GM12891 (cell line): ENCODE measurements at regions not wholly inside any gene's neighbourhood (a gene's known extent, or its start where the extent isn't known, plus 50 kb on each side); places are given as distances from the start of the nearest gene placed in this dataset.

Experiments
- DNase-seq: peaks from one replicate; pipeline ENCODE4 v3.0.0; 2011; ENCODE audit warnings: low spot score; ENCODE audit not compliant: insufficient read length
- FAIRE-seq: peaks from 2 replicates; lab custom pipeline; 2011; peaks lifted over from hg19 to GRCh38; lab: Jason Lieb, UNC
- PAX5 ChIP-seq: IDR thresholded peaks from 2 replicates; pipeline ENCODE4 v1.6.1; 2011; ENCODE audit warnings: low read length, moderate library complexity, mild to moderate bottlenecking; ENCODE audit not compliant: insufficient read depth, severe bottlenecking
- POLR2A ChIP-seq: IDR thresholded peaks from 2 replicates; pipeline ENCODE4 v1.6.1; 2011; ENCODE audit warnings: low read depth, low read length, control low read depth
- POLR2AphosphoS5 ChIP-seq: IDR thresholded peaks from 2 replicates; pipeline ENCODE4 v1.6.1; 2011; ENCODE audit warnings: low read depth, low read length, control low read depth
- POU2F2 ChIP-seq: IDR thresholded peaks from 2 replicates; pipeline ENCODE4 v1.6.1; 2011; ENCODE audit warnings: low read depth, mild to moderate bottlenecking, control low read depth, low read length, moderate library complexity
- SPI1 ChIP-seq: IDR thresholded peaks from 2 replicates; pipeline ENCODE4 v1.6.1; 2011; ENCODE audit warnings: low read depth, low read length, control low read depth
- TAF1 ChIP-seq: IDR thresholded peaks from 2 replicates; pipeline ENCODE4 v1.6.1; 2011; ENCODE audit warnings: low read depth, low read length, control low read depth

GRCh38 chr4:61068745-61069144 is 131.4 kb upstream of the ADGRL3 start:
- TF ChIP-seq TAF1, result no peak
- TF ChIP-seq PAX5, result no peak
- no peak for TF ChIP-seq POLR2A
- no peak for TF ChIP-seq SPI1
- no peak for TF ChIP-seq POU2F2
- no peak for TF ChIP-seq POLR2AphosphoS5
- FAIRE-seq, result no peak
- no peak for DNase-seq

- DNase-seq, result no peak
- peak; percentile 50; the same call in 1 of the 2 replicates for TF ChIP-seq SPI1
- TF ChIP-seq POLR2A, result no peak
- no peak for FAIRE-seq
Measured at GRCh38 chr4:61070269-61070668, 129.9 kb upstream of the ADGRL3 start.

GRCh38 chr4:61079427-61079826 is 120.7 kb upstream of the ADGRL3 start:
- FAIRE-seq, result no peak
- DNase-seq, result no peak
- TF ChIP-seq PAX5 (no peak), POLR2AphosphoS5 (no peak), TAF1 (no peak), SPI1 (no peak), POU2F2 (no peak), POLR2A (no peak)

GRCh38 chr4:61079976-61080375 is 120.2 kb upstream of the ADGRL3 start:
- DNase-seq, result no peak
- no peak for TF ChIP-seq TAF1
- no peak for TF ChIP-seq PAX5
- no peak for TF ChIP-seq POLR2A
- TF ChIP-seq POLR2AphosphoS5, result no peak
- no peak for TF ChIP-seq POU2F2
- TF ChIP-seq SPI1, result no peak
- FAIRE-seq, result no peak

GRCh38 chr4:61085534-61085933 is 114.6 kb upstream of the ADGRL3 start:
- no peak for FAIRE-seq

GRCh38 chr4:61086357-61086756 is 113.8 kb upstream of the ADGRL3 start:
- TF ChIP-seq PAX5 (no peak), POU2F2 (no peak), POLR2A (no peak), TAF1 (no peak), SPI1 (no peak), POLR2AphosphoS5 (no peak)
- no peak for DNase-seq
- FAIRE-seq, result no peak

More at GRCh38 chr4:61085534-61085933, 114.6 kb upstream of the ADGRL3 start:
- TF ChIP-seq POLR2AphosphoS5, result no peak
- no peak for TF ChIP-seq TAF1
- TF ChIP-seq POLR2A, result no peak
- no peak for DNase-seq

GRCh38 chr4:61086979-61087378 is 113.1 kb upstream of the ADGRL3 start:
- FAIRE-seq (no peak), DNase-seq (no peak)
- no peak for TF ChIP-seq POLR2AphosphoS5
- no peak for TF ChIP-seq POLR2A
- TF ChIP-seq PAX5, result no peak
- no peak for TF ChIP-seq SPI1
- TF ChIP-seq POU2F2, result no peak
- no peak for TF ChIP-seq TAF1

GRCh38 chr4:61094854-61095598 is 105.1 kb upstream of the ADGRL3 start:
- FAIRE-seq, result no peak

GRCh38 chr4:61128682-61129081 is 71.4 kb upstream of the ADGRL3 start:
- FAIRE-seq (no peak), DNase-seq (no peak)
- TF ChIP-seq POU2F2 (no peak), TAF1 (no peak), SPI1 (no peak), POLR2AphosphoS5 (no peak), PAX5 (no peak), POLR2A (no peak)

More at GRCh38 chr4:61094854-61095598, 105.1 kb upstream of the ADGRL3 start:
- DNase-seq, result no peak
- no peak for TF ChIP-seq PAX5
- TF ChIP-seq POLR2AphosphoS5, result no peak
- no peak for TF ChIP-seq TAF1
- no peak for TF ChIP-seq POLR2A
- TF ChIP-seq POU2F2, result no peak
- no peak for TF ChIP-seq SPI1

GRCh38 chr4:61129971-61130370 is 70.2 kb upstream of the ADGRL3 start:
- no peak for DNase-seq
- TF ChIP-seq SPI1, result no peak
- no peak for FAIRE-seq

- DNase-seq (no peak), FAIRE-seq (no peak)
- no peak for TF ChIP-seq POLR2AphosphoS5
- TF ChIP-seq TAF1, result no peak
- TF ChIP-seq SPI1, result no peak
- TF ChIP-seq POU2F2, result no peak
- TF ChIP-seq PAX5, result no peak
- no peak for TF ChIP-seq POLR2A
Measured at GRCh38 chr4:61143461-61143860, 56.7 kb upstream of the ADGRL3 start.
